K562 (cell line): ENCODE measurements at regions not wholly inside any gene's neighbourhood (a gene's known extent, or its start where the extent isn't known, plus 50 kb on each side); places are given as distances from the start of the nearest gene placed in this dataset.

Source experiments
- ATAC-seq: fragments of 200-7000 bp; cut with Tn5 transposase; 3 replicates; pipeline ENCODE4 v1.9.1; 2020; ENCODE audit warnings: moderate library complexity
- BruUV-seq: library from RNA; stranded (reverse); fragments of 400-500 nt; replicated peaks from 2 replicates; lab custom pipeline; 2021; lab: Mats Ljungman, UMichigan
- CTCF ChIA-PET: fragments of 300-600 bp; formaldehyde crosslinking; extraction: SDS; loops from one replicate; lab custom pipeline; 2021; ENCODE audit warnings: low intra/inter-chr PET ratio; lab: Yijun Ruan, JAX
- POLR2A ChIA-PET: fragments of 300-600, 350-650 bp; sonication (Branson Sonifier 250); formaldehyde crosslinking; extraction: SDS; loops from one replicate; lab custom pipeline; 2021; ENCODE audit warnings: antibody characterized with exemption, inconsistent platforms; lab: Yijun Ruan, JAX
- DNase-seq, 4 experiments: peaks; one replicate each; pipeline versions ENCODE4 v3.0.0 to v3.0.0-alpha.2; 2011 to 2018; ENCODE audit warnings: low spot score in 3 of 4, mixed read lengths in 3 of 4; ENCODE audit errors: extremely low read depth in 1 of 4
- FAIRE-seq: peaks from 2 replicates; lab custom pipeline; 2011; peaks lifted over from hg19 to GRCh38; lab: Jason Lieb, UNC
- H2AFZ ChIP-seq: 2 replicates; pipeline ENCODE4 v1.6.0; 2011; ENCODE audit warnings: low read depth, low read length, control low read depth, inconsistent platforms
- H3K27ac ChIP-seq: fragments of 200-600 bp; 3 replicates; pipeline ENCODE4 v1.8.0; 2011; ENCODE audit warnings: low read depth, mild to moderate bottlenecking, control low read depth, inconsistent platforms, low read length, moderate library complexity, mixed read lengths; ENCODE audit errors: extremely low read depth
- H3K27me3 ChIP-seq, 2 experiments: fragments of 300-600 bp in 1 of 2; 2 replicates in 1 of 2; 3 replicates in 1 of 2; pipeline versions ENCODE4 v1.6.0 to v1.8.0; 2011; ENCODE audit warnings: inconsistent platforms in 2 of 2, low read length in 2 of 2, mild to moderate bottlenecking in 1 of 2, mixed read lengths in 1 of 2, moderate library complexity in 1 of 2; ENCODE audit not compliant: control insufficient read depth in 2 of 2, insufficient read depth in 2 of 2
- H3K36me3 ChIP-seq: fragments of 300-600 bp; 3 replicates; pipeline ENCODE4 v1.8.0; 2011; ENCODE audit warnings: mild to moderate bottlenecking, low read length, inconsistent platforms; ENCODE audit not compliant: control insufficient read depth, insufficient read depth
- H3K4me1 ChIP-seq, 2 experiments: fragments of 200-600 bp in 1 of 2; replicated peaks in 1 of 2; 2 replicates in 1 of 2; 3 replicates in 1 of 2; pipeline versions ENCODE4 v1.5.1 to v1.8.0; 2011; ENCODE audit warnings: inconsistent platforms in 2 of 2, low read length in 2 of 2, mild to moderate bottlenecking in 1 of 2, mixed read lengths in 1 of 2, moderate library complexity in 1 of 2; ENCODE audit not compliant: control insufficient read depth in 2 of 2, insufficient read depth in 2 of 2
- H3K4me2 ChIP-seq: 2 replicates; pipeline ENCODE4 v1.6.1; 2011; ENCODE audit warnings: low read length, control low read depth, inconsistent platforms, mixed read lengths; ENCODE audit not compliant: insufficient read depth
- H3K4me3 ChIP-seq: fragments of 200-600 bp; sonication (generic), shearing (Covaris generic); 2 replicates; pipeline ENCODE4 v1.5.1; 2016; ENCODE audit warnings: control low read depth, inconsistent platforms
- H3K79me2 ChIP-seq: fragments of 200-600 bp; 3 replicates; pipeline ENCODE4 v1.8.0; 2011; ENCODE audit warnings: low read length, inconsistent platforms; ENCODE audit not compliant: control insufficient read depth, insufficient read depth
- H3K9ac ChIP-seq, 2 experiments: 2 replicates each; pipeline versions ENCODE4 v1.6.0 to v1.6.1; 2011; ENCODE audit warnings: low read depth in 2 of 2, low read length in 2 of 2, control low read depth in 1 of 2, inconsistent platforms in 1 of 2, mild to moderate bottlenecking in 1 of 2, mixed read lengths in 1 of 2; ENCODE audit not compliant: insufficient read depth in 1 of 2
- H3K9me1 ChIP-seq: one replicate; pipeline ENCODE4 v1.6.0; 2011; ENCODE audit warnings: inconsistent platforms, mild to moderate bottlenecking, low read length, moderate library complexity; ENCODE audit not compliant: control insufficient read depth, insufficient read depth
- H3K9me3 ChIP-seq: replicated peaks from 2 replicates; pipeline ENCODE4 v1.5.1; 2011; ENCODE audit warnings: low read depth, low read length, inconsistent platforms; ENCODE audit not compliant: control insufficient read depth, insufficient read depth
- H4K20me1 ChIP-seq: replicated peaks from 2 replicates; pipeline ENCODE4 v1.6.1; 2011; ENCODE audit warnings: low read length, inconsistent platforms, mixed read lengths; ENCODE audit not compliant: control insufficient read depth, insufficient read depth
- GABPA ChIP-seq: fragments of 200-800 bp; sonication (Bioruptor generic); conservative IDR thresholded peaks from 2 replicates; pipeline ENCODE4 v1.6.1; 2016; ENCODE audit warnings: low read depth, missing genetic modification characterization, missing compliant biosample characterization
- SFPQ ChIP-seq: fragments of 200-400 bp; formaldehyde crosslinking; IDR thresholded peaks from 2 replicates; pipeline ENCODE4 v1.6.1; 2017; ENCODE audit warnings: mild to moderate bottlenecking, low read depth, low read length, moderate library complexity
- WGBS: fragments of 100-300 bp; shearing (Covaris generic); methylation state at CpG from one replicate; pipeline ENCODE4 v1.1.6; 2016; ENCODE audit warnings: low coverage, mixed read lengths; ENCODE audit not compliant: insufficient coverage; ENCODE audit errors: missing lambda C conversion rate; 5-methylcytosine and 5-hydroxymethylcytosine counted together
- in situ Hi-C: fragments of 300-500 bp; cut with MboI; formaldehyde crosslinking; loops from 4 replicates; pipeline ENCODE4 v1.15.0; 2018; ENCODE audit warnings: inconsistent platforms, mixed read lengths
- intact Hi-C: fragments of 100-400 bp; cut with micrococcal nuclease; formaldehyde crosslinking; loops from 2 replicates; pipeline ENCODE4 v1.14.2; 2022

GRCh38 chr1:208437401-208437800, 193.2 kb upstream of the PLXNA2 start:
- Histone ChIP-seq H3K4me1 (no peaks in the 10 kb centered on the region), H3K9me3 (no peaks in the 10 kb centered on the region), H3K79me2 (no peaks in the 10 kb centered on the region), H3K9me1 (no peaks in the 10 kb centered on the region), H3K4me3 (no peak overlapping the region), H4K20me1 (no peaks in the 10 kb centered on the region), H3K4me2 (no peak overlapping the region), H2AFZ (no peak overlapping the region), H3K27me3 (peaks cover 4 to 8% of the 10 kb centered on the region in 2 experiments; a peak in 4 of 5 replicates), H3K27ac (no peak overlapping the region), H3K36me3 (no peaks in the 10 kb centered on the region), H3K9ac (no peak overlapping the region)
- FAIRE-seq, result no peak
- DNase-seq, result no peak
- TF ChIP-seq SFPQ (no peak), GABPA (peak; percentile 36; the same call in 1 of the 2 replicates)
- intact Hi-C loops (loop anchor here (5.0 kb wide), 1 partner anchor 410 kb away; no protein-coding TSS in a partner anchor), in situ Hi-C loops (no loop called here)
- ChIA-PET CTCF (interaction anchor here (0.6 kb wide), 1 partner anchor 1143 kb away, joined by 4 read pairs; no protein-coding TSS in a partner anchor), POLR2A (no interaction called here)
- no peak for ATAC-seq
- WGBS, result 0% methylated on average over 3 of the region's 3 CpGs
- BruUV-seq, result no TSS peak
